Keratinocyte (primary cell): ENCODE measurements at regions not wholly inside any gene's neighbourhood (a gene's known extent, or its start where the extent isn't known, plus 50 kb on each side); places are given as distances from the start of the nearest gene placed in this dataset.

ENCODE experiments used
- CTCF ChIP-seq, 3 experiments: IDR thresholded peaks in 1 of 3; conservative IDR thresholded peaks in 1 of 3; optimal IDR thresholded peaks in 1 of 3; 2 replicates in 2 of 3; 3 replicates in 1 of 3; pipeline versions ENCODE3 to v1.5.1; 2011; ENCODE audit warnings: low read length in 3 of 3, mild to moderate bottlenecking in 3 of 3, moderate library complexity in 2 of 3, control low read depth in 1 of 3, inconsistent platforms in 1 of 3; ENCODE audit not compliant: insufficient read depth in 2 of 3; ENCODE audit errors: extremely low read depth in 1 of 3
- EZH2 ChIP-seq: IDR thresholded peaks from one replicate; pipeline ENCODE4 v1.6.1; 2012; ENCODE audit warnings: inconsistent platforms, mild to moderate bottlenecking, low read length, moderate library complexity

DNA sequence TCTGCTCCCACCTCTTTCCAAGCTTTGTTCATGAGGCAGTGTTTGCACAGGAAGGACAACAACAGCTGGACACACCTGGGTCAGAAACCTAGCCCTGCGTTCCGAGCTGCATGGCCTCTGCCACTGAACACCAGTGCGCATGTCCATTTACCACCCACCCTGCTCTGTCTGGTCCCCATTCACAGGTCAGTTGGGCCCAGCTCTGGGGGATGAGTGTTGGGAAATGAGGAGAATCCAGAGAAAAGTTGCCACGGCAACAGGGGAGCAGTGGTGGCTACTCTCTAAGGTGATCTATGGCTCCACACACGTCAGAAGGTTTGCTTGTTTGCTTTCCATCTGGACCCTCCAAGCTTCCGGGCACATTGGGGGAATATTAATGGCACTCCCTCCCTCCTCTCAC, 70.4 kb upstream of the ASIC2 start:
- TF ChIP-seq CTCF (optimal IDR thresholded peaks at IDR 0.05 in 1 of 3, IDR thresholded peaks at IDR 0.05 in 1 of 3, conservative IDR thresholded peaks at IDR 0.05 in 1 of 3; ENCODE audit: extremely low read depth in 1 of 3, insufficient read depth in 2 of 3, low read length in 3 of 3) (no peak), EZH2 (no peak)
